Lower leg skin (tissue), 3 donors: ENCODE measurements at regions not wholly inside any gene's neighbourhood (a gene's known extent, or its start where the extent isn't known, plus 50 kb on each side); places are given as distances from the start of the nearest gene placed in this dataset.

Experiments
- POLR2A ChIP-seq, 2 donors: fragments of 450-650 bp; IDR thresholded peaks; one replicate each; pipeline ENCODE4 v1.6.1; 2016 to 2017; ENCODE audit warnings: antibody characterized with exemption in 2 of 2, mild to moderate bottlenecking in 1 of 2, moderate library complexity in 1 of 2
- TF ChIP-seq, protein P1 (sequence below), 3 donors: fragments of 450-650 bp; IDR thresholded peaks; one replicate each; pipeline ENCODE4 v1.5.1; 2016; ENCODE audit warnings: antibody characterized with exemption in 3 of 3, mild to moderate bottlenecking in 3 of 3, moderate library complexity in 2 of 3

GRCh38 chr12:13444076-13444475 is 247.6 kb downstream of the EMP1 start:
- TF ChIP-seq, protein P1, sequence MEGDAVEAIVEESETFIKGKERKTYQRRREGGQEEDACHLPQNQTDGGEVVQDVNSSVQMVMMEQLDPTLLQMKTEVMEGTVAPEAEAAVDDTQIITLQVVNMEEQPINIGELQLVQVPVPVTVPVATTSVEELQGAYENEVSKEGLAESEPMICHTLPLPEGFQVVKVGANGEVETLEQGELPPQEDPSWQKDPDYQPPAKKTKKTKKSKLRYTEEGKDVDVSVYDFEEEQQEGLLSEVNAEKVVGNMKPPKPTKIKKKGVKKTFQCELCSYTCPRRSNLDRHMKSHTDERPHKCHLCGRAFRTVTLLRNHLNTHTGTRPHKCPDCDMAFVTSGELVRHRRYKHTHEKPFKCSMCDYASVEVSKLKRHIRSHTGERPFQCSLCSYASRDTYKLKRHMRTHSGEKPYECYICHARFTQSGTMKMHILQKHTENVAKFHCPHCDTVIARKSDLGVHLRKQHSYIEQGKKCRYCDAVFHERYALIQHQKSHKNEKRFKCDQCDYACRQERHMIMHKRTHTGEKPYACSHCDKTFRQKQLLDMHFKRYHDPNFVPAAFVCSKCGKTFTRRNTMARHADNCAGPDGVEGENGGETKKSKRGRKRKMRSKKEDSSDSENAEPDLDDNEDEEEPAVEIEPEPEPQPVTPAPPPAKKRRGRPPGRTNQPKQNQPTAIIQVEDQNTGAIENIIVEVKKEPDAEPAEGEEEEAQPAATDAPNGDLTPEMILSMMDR (IDR thresholded peaks at IDR 0.05): no peak
- TF ChIP-seq POLR2A (IDR thresholded peaks at IDR 0.05): no peak
